Vagina (tissue), 2 donors: ENCODE measurements at regions not wholly inside any gene's neighbourhood (a gene's known extent, or its start where the extent isn't known, plus 50 kb on each side); places are given as distances from the start of the nearest gene placed in this dataset.

Experiments used
- POLR2A ChIP-seq, 2 donors: fragments of 450-650 bp; IDR thresholded peaks; one replicate each; pipeline ENCODE4 v1.6.1; 2017; ENCODE audit warnings: antibody characterized with exemption in 2 of 2, mild to moderate bottlenecking in 2 of 2, moderate library complexity in 2 of 2
- TF ChIP-seq, protein P1 (sequence below), 3 experiments: fragments of 450-650 bp in 2 of 3; fragments of 200-600 bp in 1 of 3; sonication (generic) in 1 of 3; IDR thresholded peaks; one replicate each; pipeline ENCODE4 v1.5.1; 2017 to 2019; ENCODE audit warnings: antibody characterized with exemption in 3 of 3, mild to moderate bottlenecking in 2 of 3, moderate library complexity in 2 of 3

DNA sequence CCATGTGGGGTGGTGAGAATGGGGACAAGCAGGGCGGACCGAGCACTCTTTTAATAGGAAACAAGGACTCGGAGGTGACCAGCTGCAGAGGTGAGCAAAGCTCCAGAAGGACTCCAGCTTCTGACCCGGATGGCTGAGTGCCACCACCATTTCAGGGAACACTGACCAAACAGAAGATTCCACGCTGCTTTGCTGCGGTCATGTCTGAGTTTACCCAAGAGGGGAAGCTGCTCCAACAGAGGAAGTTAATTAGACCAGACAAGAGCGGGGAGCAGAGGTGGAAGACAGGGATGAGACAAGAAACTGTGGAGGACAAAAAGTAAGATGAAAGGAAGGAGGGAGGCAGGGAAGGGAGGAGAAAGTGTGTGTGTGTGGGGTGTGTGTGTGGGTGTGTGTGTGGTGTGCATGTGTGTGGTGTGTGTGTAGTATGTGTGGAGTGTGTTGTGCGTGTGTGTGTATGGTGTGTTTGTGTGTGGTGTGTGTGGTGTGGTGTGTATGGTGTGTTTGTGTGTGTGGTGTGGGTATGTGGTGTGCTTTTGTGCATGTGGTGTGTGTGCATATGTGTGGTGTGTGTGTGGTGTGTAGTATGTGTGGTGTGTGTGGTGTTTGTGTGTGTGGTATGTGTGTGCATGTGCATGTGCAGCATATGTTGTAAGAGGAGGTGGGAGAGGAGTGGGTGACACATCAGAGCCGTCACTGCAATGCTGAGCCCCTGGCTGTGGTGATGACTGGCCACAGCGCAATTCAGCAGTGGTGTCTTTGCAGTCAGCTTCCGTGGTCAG, 82.2 kb upstream of the AKIP1 start:
- TF ChIP-seq, protein P1, sequence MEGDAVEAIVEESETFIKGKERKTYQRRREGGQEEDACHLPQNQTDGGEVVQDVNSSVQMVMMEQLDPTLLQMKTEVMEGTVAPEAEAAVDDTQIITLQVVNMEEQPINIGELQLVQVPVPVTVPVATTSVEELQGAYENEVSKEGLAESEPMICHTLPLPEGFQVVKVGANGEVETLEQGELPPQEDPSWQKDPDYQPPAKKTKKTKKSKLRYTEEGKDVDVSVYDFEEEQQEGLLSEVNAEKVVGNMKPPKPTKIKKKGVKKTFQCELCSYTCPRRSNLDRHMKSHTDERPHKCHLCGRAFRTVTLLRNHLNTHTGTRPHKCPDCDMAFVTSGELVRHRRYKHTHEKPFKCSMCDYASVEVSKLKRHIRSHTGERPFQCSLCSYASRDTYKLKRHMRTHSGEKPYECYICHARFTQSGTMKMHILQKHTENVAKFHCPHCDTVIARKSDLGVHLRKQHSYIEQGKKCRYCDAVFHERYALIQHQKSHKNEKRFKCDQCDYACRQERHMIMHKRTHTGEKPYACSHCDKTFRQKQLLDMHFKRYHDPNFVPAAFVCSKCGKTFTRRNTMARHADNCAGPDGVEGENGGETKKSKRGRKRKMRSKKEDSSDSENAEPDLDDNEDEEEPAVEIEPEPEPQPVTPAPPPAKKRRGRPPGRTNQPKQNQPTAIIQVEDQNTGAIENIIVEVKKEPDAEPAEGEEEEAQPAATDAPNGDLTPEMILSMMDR (IDR thresholded peaks at IDR 0.05) = no peak
- no peak for TF ChIP-seq POLR2A (IDR thresholded peaks at IDR 0.05)
